SK-N-SH treated with all-trans-retinoic acid at 6 μM for 48 hours (cell line): ENCODE measurements at regions not wholly inside any gene's neighbourhood (a gene's known extent, or its start where the extent isn't known, plus 50 kb on each side); places are given as distances from the start of the nearest gene placed in this dataset.

Experiments
- ESRRG ChIP-seq: fragments of 250-450 bp; sonication (Bioruptor Pico); IDR thresholded peaks from 2 replicates; pipeline ENCODE4 v1.6.1; 2021; ENCODE audit warnings: mild to moderate bottlenecking
- ISL1 ChIP-seq: fragments of 250-450 bp; sonication (Bioruptor Pico); IDR thresholded peaks from 2 replicates; pipeline ENCODE4 v2.1.2; 2022; ENCODE audit warnings: mild to moderate bottlenecking, moderate library complexity
- OSR1 ChIP-seq: fragments of 250-450 bp; sonication (Bioruptor Pico); IDR thresholded peaks from 2 replicates; pipeline ENCODE4 v1.8.0; 2022; ENCODE audit warnings: moderate library complexity, mild to moderate bottlenecking, inconsistent platforms
- RARB ChIP-seq: fragments of 250-450 bp; sonication (Bioruptor Pico); IDR thresholded peaks from 2 replicates; pipeline ENCODE4 v1.8.0; 2021; ENCODE audit warnings: mild to moderate bottlenecking, moderate library complexity
- SNAI2 ChIP-seq: fragments of 250-450 bp; sonication (Bioruptor Pico); IDR thresholded peaks from 2 replicates; pipeline ENCODE4 v1.5.0; 2020; ENCODE audit warnings: mild to moderate bottlenecking, moderate library complexity
- TCF4 ChIP-seq: fragments of 250-450 bp; sonication (Bioruptor Pico); IDR thresholded peaks from 2 replicates; pipeline ENCODE4 v1.8.0; 2021; ENCODE audit warnings: mild to moderate bottlenecking, moderate library complexity, borderline replicate concordance
- ZC3H10 ChIP-seq: fragments of 250-450 bp; sonication (Bioruptor Pico); IDR thresholded peaks from 2 replicates; pipeline ENCODE4 v1.5.1; 2021; ENCODE audit warnings: mild to moderate bottlenecking, moderate library complexity
- ZFP3 ChIP-seq: fragments of 250-450 bp; sonication (Bioruptor Pico); IDR thresholded peaks from 2 replicates; pipeline ENCODE4 v1.5.0; 2020; ENCODE audit warnings: mild to moderate bottlenecking, moderate library complexity
- ZFP30 ChIP-seq: fragments of 450-650 bp; formaldehyde crosslinking; IDR thresholded peaks from 2 replicates; pipeline ENCODE4 v1.5.0; 2022; ENCODE audit warnings: mild to moderate bottlenecking, moderate library complexity
- ZNF565 ChIP-seq: fragments of 450-650 bp; formaldehyde crosslinking; conservative IDR thresholded peaks from 2 replicates; pipeline ENCODE4 v1.5.0; 2020; ENCODE audit warnings: low read depth, mild to moderate bottlenecking, moderate library complexity
- ZNF70 ChIP-seq: fragments of 450-650 bp; formaldehyde crosslinking; IDR thresholded peaks from 2 replicates; pipeline ENCODE4 v1.5.0; 2020; ENCODE audit warnings: mild to moderate bottlenecking, moderate library complexity
- TF ChIP-seq, protein P1 (sequence below): fragments of 250-450 bp; sonication (Bioruptor Pico); IDR thresholded peaks from 2 replicates; pipeline ENCODE4 v1.8.0; 2020; ENCODE audit warnings: mild to moderate bottlenecking, moderate library complexity, borderline replicate concordance
- TF ChIP-seq, protein P2 (sequence below): fragments of 250-450 bp; sonication (Bioruptor Pico); IDR thresholded peaks from 2 replicates; pipeline ENCODE4 v1.5.1; 2020; ENCODE audit warnings: low read depth, mild to moderate bottlenecking, moderate library complexity
- TF ChIP-seq, protein P3 (sequence below): fragments of 250-450 bp; sonication (Bioruptor Pico); IDR thresholded peaks from 2 replicates; pipeline ENCODE4 v1.5.1; 2021; ENCODE audit warnings: mild to moderate bottlenecking, moderate library complexity

DNA sequence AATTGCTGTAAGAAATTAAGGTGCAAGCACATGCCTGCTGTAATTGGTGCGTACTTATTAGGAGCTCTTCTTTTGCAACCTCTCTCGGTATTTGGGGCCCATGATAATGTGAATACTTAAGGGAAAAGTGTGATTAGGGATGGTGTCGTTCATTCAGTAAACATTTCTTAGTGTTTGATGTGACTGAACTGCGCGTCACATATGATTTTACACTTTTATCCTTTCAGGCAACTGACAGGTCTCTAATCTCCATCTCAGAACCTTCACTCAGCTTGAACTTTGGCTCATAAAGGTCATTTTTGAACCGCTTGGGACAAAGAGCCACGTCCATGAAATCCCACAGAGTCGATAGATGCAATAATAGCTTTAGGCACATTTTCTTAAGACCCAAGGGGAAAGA lies 612.1 kb upstream of the PITX2 start:
- TF ChIP-seq ISL1 (CRISPR knock-in tag) (no peak), ZNF565 (no peak), TCF4 (no peak), ZFP30 (CRISPR knock-in tag) (no peak), RARB (CRISPR knock-in tag) (no peak), OSR1 (no peak), ESRRG (CRISPR knock-in tag) (no peak), SNAI2 (CRISPR knock-in tag) (no peak), ZC3H10 (CRISPR knock-in tag) (no peak), ZFP3 (CRISPR knock-in tag) (no peak), ZNF70 (CRISPR knock-in tag) (no peak)
- TF ChIP-seq, protein P1, sequence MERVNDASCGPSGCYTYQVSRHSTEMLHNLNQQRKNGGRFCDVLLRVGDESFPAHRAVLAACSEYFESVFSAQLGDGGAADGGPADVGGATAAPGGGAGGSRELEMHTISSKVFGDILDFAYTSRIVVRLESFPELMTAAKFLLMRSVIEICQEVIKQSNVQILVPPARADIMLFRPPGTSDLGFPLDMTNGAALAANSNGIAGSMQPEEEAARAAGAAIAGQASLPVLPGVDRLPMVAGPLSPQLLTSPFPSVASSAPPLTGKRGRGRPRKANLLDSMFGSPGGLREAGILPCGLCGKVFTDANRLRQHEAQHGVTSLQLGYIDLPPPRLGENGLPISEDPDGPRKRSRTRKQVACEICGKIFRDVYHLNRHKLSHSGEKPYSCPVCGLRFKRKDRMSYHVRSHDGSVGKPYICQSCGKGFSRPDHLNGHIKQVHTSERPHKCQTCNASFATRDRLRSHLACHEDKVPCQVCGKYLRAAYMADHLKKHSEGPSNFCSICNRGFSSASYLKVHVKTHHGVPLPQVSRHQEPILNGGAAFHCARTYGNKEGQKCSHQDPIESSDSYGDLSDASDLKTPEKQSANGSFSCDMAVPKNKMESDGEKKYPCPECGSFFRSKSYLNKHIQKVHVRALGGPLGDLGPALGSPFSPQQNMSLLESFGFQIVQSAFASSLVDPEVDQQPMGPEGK: no peak
- TF ChIP-seq, protein P2, sequence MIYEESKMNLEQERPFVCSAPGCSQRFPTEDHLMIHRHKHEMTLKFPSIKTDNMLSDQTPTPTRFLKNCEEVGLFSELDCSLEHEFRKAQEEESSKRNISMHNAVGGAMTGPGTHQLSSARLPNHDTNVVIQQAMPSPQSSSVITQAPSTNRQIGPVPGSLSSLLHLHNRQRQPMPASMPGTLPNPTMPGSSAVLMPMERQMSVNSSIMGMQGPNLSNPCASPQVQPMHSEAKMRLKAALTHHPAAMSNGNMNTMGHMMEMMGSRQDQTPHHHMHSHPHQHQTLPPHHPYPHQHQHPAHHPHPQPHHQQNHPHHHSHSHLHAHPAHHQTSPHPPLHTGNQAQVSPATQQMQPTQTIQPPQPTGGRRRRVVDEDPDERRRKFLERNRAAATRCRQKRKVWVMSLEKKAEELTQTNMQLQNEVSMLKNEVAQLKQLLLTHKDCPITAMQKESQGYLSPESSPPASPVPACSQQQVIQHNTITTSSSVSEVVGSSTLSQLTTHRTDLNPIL: no peak
- TF ChIP-seq, protein P3, sequence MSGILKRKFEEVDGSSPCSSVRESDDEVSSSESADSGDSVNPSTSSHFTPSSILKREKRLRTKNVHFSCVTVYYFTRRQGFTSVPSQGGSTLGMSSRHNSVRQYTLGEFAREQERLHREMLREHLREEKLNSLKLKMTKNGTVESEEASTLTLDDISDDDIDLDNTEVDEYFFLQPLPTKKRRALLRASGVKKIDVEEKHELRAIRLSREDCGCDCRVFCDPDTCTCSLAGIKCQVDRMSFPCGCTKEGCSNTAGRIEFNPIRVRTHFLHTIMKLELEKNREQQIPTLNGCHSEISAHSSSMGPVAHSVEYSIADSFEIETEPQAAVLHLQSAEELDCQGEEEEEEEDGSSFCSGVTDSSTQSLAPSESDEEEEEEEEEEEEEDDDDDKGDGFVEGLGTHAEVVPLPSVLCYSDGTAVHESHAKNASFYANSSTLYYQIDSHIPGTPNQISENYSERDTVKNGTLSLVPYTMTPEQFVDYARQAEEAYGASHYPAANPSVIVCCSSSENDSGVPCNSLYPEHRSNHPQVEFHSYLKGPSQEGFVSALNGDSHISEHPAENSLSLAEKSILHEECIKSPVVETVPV (CRISPR knock-in tag): no peak
